ENCODE measurements at regions not wholly inside any gene's neighbourhood (a gene's known extent, or its start where the extent isn't known, plus 50 kb on each side); places are given as distances from the start of the nearest gene placed in this dataset.

DNA sequence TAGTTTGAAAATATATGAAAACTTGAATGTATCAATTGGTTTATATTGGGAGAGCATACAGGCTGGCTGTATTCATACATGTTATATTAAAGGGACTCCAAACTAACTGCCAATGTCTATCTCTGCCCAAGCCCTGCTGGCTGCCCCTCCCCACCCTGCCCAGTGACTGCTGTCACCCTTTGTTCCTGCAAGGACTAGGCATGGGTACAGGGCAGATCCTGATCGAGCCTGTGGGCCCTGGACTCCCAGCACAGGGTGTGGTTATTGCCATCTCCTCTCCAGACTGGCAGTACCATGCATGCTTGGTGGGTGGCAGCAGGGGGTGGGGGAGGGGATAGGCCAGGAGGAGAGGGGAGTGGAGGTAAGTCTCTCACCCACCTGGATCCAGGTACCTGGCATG is 167.5 kb upstream of the RASGEF1B start:
- TF ChIP-seq, protein P1, sequence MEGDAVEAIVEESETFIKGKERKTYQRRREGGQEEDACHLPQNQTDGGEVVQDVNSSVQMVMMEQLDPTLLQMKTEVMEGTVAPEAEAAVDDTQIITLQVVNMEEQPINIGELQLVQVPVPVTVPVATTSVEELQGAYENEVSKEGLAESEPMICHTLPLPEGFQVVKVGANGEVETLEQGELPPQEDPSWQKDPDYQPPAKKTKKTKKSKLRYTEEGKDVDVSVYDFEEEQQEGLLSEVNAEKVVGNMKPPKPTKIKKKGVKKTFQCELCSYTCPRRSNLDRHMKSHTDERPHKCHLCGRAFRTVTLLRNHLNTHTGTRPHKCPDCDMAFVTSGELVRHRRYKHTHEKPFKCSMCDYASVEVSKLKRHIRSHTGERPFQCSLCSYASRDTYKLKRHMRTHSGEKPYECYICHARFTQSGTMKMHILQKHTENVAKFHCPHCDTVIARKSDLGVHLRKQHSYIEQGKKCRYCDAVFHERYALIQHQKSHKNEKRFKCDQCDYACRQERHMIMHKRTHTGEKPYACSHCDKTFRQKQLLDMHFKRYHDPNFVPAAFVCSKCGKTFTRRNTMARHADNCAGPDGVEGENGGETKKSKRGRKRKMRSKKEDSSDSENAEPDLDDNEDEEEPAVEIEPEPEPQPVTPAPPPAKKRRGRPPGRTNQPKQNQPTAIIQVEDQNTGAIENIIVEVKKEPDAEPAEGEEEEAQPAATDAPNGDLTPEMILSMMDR (IDR thresholded peaks at IDR 0.05): no peak
- TF ChIP-seq POLR2A (IDR thresholded peaks at IDR 0.05): no peak
